H9 (cell line): ENCODE measurements at regions not wholly inside any gene's neighbourhood (a gene's known extent, or its start where the extent isn't known, plus 50 kb on each side); places are given as distances from the start of the nearest gene placed in this dataset.

Source experiments
- DNase-seq: peaks from one replicate; pipeline ENCODE4 v3.0.0-alpha.2; 2017
- H2AFZ ChIP-seq: one replicate; pipeline ENCODE4 v1.6.1; 2013; ENCODE audit warnings: mild to moderate bottlenecking, low read length, control low read depth, moderate library complexity
- H2AK5ac ChIP-seq: 2 replicates; pipeline ENCODE4 v1.6.1; 2013; ENCODE audit warnings: low read length, control low read depth, mixed read lengths; ENCODE audit not compliant: insufficient read length
- H2BK120ac ChIP-seq: one replicate; pipeline ENCODE4 v1.6.1; 2013; ENCODE audit warnings: low read depth, mild to moderate bottlenecking, low read length, control low read depth, inconsistent platforms; ENCODE audit not compliant: poor library complexity, severe bottlenecking
- H2BK12ac ChIP-seq: 2 replicates; pipeline ENCODE4 v1.6.1; 2013; ENCODE audit warnings: low read length, control low read depth, mixed read lengths, low read depth; ENCODE audit not compliant: insufficient read length
- H2BK15ac ChIP-seq: 2 replicates; pipeline ENCODE4 v1.6.1; 2013; ENCODE audit warnings: low read depth, low read length, control low read depth
- H2BK20ac ChIP-seq: one replicate; pipeline ENCODE4 v1.6.1; 2013; ENCODE audit warnings: low read depth, mild to moderate bottlenecking, low read length, control low read depth, inconsistent platforms; ENCODE audit not compliant: poor library complexity, severe bottlenecking
- H2BK5ac ChIP-seq: 2 replicates; pipeline ENCODE4 v1.6.1; 2013; ENCODE audit warnings: low read length, control low read depth, mixed read lengths; ENCODE audit not compliant: insufficient read length
- H3K14ac ChIP-seq: 2 replicates; pipeline ENCODE4 v1.6.1; 2013; ENCODE audit warnings: low read length, control low read depth; ENCODE audit not compliant: insufficient read depth
- H3K18ac ChIP-seq: 2 replicates; pipeline ENCODE4 v1.6.1; 2013; ENCODE audit warnings: low read depth, mild to moderate bottlenecking, mixed read lengths, low read length, control low read depth; ENCODE audit not compliant: insufficient read length
- H3K23ac ChIP-seq: 2 replicates; pipeline ENCODE4 v1.6.1; 2013; ENCODE audit warnings: low read length, control low read depth, mixed read lengths, low read depth; ENCODE audit not compliant: insufficient read length
- H3K23me2 ChIP-seq: 2 replicates; pipeline ENCODE4 v1.6.1; 2013; ENCODE audit warnings: low read depth, mild to moderate bottlenecking, mixed read lengths, low read length, control low read depth; ENCODE audit not compliant: insufficient read length, poor library complexity, severe bottlenecking
- H3K27ac ChIP-seq: 2 replicates; pipeline ENCODE4 v1.5.1; 2013; ENCODE audit warnings: low read length, control low read depth, mixed read lengths, low read depth; ENCODE audit not compliant: insufficient read length
- H3K27me3 ChIP-seq: 2 replicates; pipeline ENCODE4 v1.6.1; 2013; ENCODE audit warnings: low read length, control low read depth, inconsistent platforms; ENCODE audit not compliant: insufficient read depth
- H3K4ac ChIP-seq: 2 replicates; pipeline ENCODE4 v1.6.1; 2013; ENCODE audit warnings: low read depth, mild to moderate bottlenecking, control low read depth, inconsistent platforms, low read length, moderate library complexity
- H3K4me1 ChIP-seq: 2 replicates; pipeline ENCODE4 v1.6.1; 2013; ENCODE audit warnings: low read length, control low read depth, inconsistent platforms; ENCODE audit not compliant: insufficient read depth
- H3K4me2 ChIP-seq: 2 replicates; pipeline ENCODE4 v1.6.1; 2013; ENCODE audit warnings: low read length, control low read depth, mixed read lengths; ENCODE audit not compliant: insufficient read length, insufficient read depth
- H3K56ac ChIP-seq: 2 replicates; pipeline ENCODE4 v1.6.1; 2013; ENCODE audit warnings: low read depth, mild to moderate bottlenecking, mixed read lengths, low read length, control low read depth; ENCODE audit not compliant: insufficient read length
- H3K79me1 ChIP-seq: 2 replicates; pipeline ENCODE4 v1.6.1; 2013; ENCODE audit warnings: low read depth, mild to moderate bottlenecking, moderate library complexity, low read length, control low read depth, inconsistent platforms; ENCODE audit not compliant: insufficient read depth, poor library complexity, severe bottlenecking
- H3K79me2 ChIP-seq: 2 replicates; pipeline ENCODE4 v1.6.1; 2013; ENCODE audit warnings: low read length, control low read depth, inconsistent platforms; ENCODE audit not compliant: insufficient read depth
- H3K9ac ChIP-seq: 2 replicates; pipeline ENCODE4 v1.6.1; 2013; ENCODE audit warnings: low read length, control low read depth, mixed read lengths; ENCODE audit not compliant: insufficient read length; ENCODE audit errors: extremely low read depth
- H3K9me3 ChIP-seq: one replicate; pipeline ENCODE4 v1.6.1; 2013; ENCODE audit warnings: low read depth, low read length, inconsistent platforms; ENCODE audit not compliant: control insufficient read depth
- H3T11ph ChIP-seq: one replicate; pipeline ENCODE4 v1.6.1; 2013; ENCODE audit warnings: mild to moderate bottlenecking, low read length, control low read depth, inconsistent platforms
- H4K20me1 ChIP-seq: one replicate; pipeline ENCODE4 v1.6.1; 2013; ENCODE audit not compliant: control insufficient read depth, insufficient read length, insufficient read depth
- H4K5ac ChIP-seq: 2 replicates; pipeline ENCODE4 v1.6.1; 2013; ENCODE audit warnings: low read depth, mild to moderate bottlenecking, mixed read lengths, low read length, control low read depth; ENCODE audit not compliant: insufficient read length
- H4K8ac ChIP-seq: replicated peaks from 2 replicates; pipeline ENCODE4 v1.6.1; 2013; ENCODE audit warnings: low read length, control low read depth, mixed read lengths, low read depth; ENCODE audit not compliant: insufficient read length
- H4K91ac ChIP-seq: 2 replicates; pipeline ENCODE4 v1.6.1; 2013; ENCODE audit warnings: low read depth, mild to moderate bottlenecking, moderate library complexity, mixed read lengths, low read length, control low read depth; ENCODE audit not compliant: insufficient read length
- H3K27ac Mint-ChIP-seq, 3 experiments: 2 replicates in 2 of 3; 3 replicates in 1 of 3; pipeline ENCODE4 v1.8.0; 2020 to 2021; ENCODE audit warnings: mixed read lengths in 3 of 3, mild to moderate bottlenecking in 1 of 3, moderate library complexity in 1 of 3
- H3K27me3 Mint-ChIP-seq: 2 replicates; pipeline ENCODE4 v1.8.0; 2021; ENCODE audit warnings: low read depth, mild to moderate bottlenecking, moderate library complexity, mixed read lengths
- H3K36me3 Mint-ChIP-seq, 3 experiments: 2 replicates in 2 of 3; 3 replicates in 1 of 3; pipeline ENCODE4 v1.8.0; 2020 to 2021; ENCODE audit warnings: low read depth in 3 of 3, mixed read lengths in 3 of 3; ENCODE audit not compliant: insufficient read depth in 1 of 3
- H3K4me1 Mint-ChIP-seq, 2 experiments: 2 replicates each; pipeline ENCODE4 v1.8.0; 2020; ENCODE audit warnings: mixed read lengths in 2 of 2
- H3K4me3 Mint-ChIP-seq, 2 experiments: 2 replicates in 1 of 2; 3 replicates in 1 of 2; pipeline ENCODE4 v1.8.0; 2020 to 2021; ENCODE audit warnings: mild to moderate bottlenecking in 2 of 2, mixed read lengths in 2 of 2, moderate library complexity in 1 of 2
- H3K9me3 Mint-ChIP-seq, 2 experiments: 2 replicates in 1 of 2; 3 replicates in 1 of 2; pipeline ENCODE4 v1.8.0; 2020; ENCODE audit warnings: mild to moderate bottlenecking in 2 of 2, mixed read lengths in 2 of 2, moderate library complexity in 1 of 2
- CTCF ChIP-seq: fragments of 200-600 bp; sonication (generic); conservative IDR thresholded peaks from 3 replicates; pipeline ENCODE4 v1.8.0; 2021; ENCODE audit warnings: antibody characterized with exemption, mild to moderate bottlenecking
- WGBS: extraction: QIAGEN DNeasy Blood & Tissue Kit; methylation state at CpG from one replicate; pipeline ENCODE4 v1.1.7; 2013; ENCODE audit warnings: missing lambda C conversion rate, low lambda C conversion rate, mixed read lengths; ENCODE audit not compliant: insufficient read length; ENCODE audit errors: extremely low coverage; 5-methylcytosine and 5-hydroxymethylcytosine counted together

GRCh38 chr5:52376592-52376991 lies 411.1 kb upstream of the ITGA1 start:
- no peak overlapping the region for H4K8ac ChIP-seq
- no peak overlapping the region for H4K5ac ChIP-seq
- H3K56ac ChIP-seq, result no peak overlapping the region
- Mint-ChIP-seq H3K27me3 (no peaks in the 10 kb centered on the region), H3K9me3 (no peaks in the 10 kb centered on the region), H3K4me1 (no peaks in the 10 kb centered on the region), H3K27ac (peak overlapping the region in 1 of 3 experiments; percentile 49; a peak in 1 of 7 replicates), H3K4me3 (no peak overlapping the region), H3K36me3 (no peaks in the 10 kb centered on the region)
- no peaks in the 10 kb centered on the region for H3K79me2 ChIP-seq
- no peak overlapping the region for H4K91ac ChIP-seq
- no peak overlapping the region for H3K14ac ChIP-seq
- no peak for DNase-seq
- no peak overlapping the region for H3K4ac ChIP-seq
- H2AFZ ChIP-seq, result no peak overlapping the region
- no peak overlapping the region for H2BK12ac ChIP-seq
- H3K9ac ChIP-seq, result no peak overlapping the region
- H3K79me1 ChIP-seq, result no peaks in the 10 kb centered on the region
- no CpG with 5 or more reads among the region's 7 CpGs for WGBS
- TF ChIP-seq CTCF, result no peak
- H3K23me2 ChIP-seq, result no peaks in the 10 kb centered on the region
- H3K27me3 ChIP-seq, result no peaks in the 10 kb centered on the region
- no peak overlapping the region for H2BK15ac ChIP-seq
- H2BK5ac ChIP-seq, result no peak overlapping the region
- H2BK120ac ChIP-seq, result no peak overlapping the region
- H2BK20ac ChIP-seq, result no peak overlapping the region
- no peaks in the 10 kb centered on the region for H4K20me1 ChIP-seq
- H3K18ac ChIP-seq, result no peak overlapping the region
- H3K4me1 ChIP-seq, result no peaks in the 10 kb centered on the region
- H3T11ph ChIP-seq, result no peak overlapping the region
- H3K27ac ChIP-seq, result no peak overlapping the region
- no peak overlapping the region for H3K4me2 ChIP-seq
- no peak overlapping the region for H3K23ac ChIP-seq
- no peak overlapping the region for H2AK5ac ChIP-seq
- H3K9me3 ChIP-seq, result no peaks in the 10 kb centered on the region
